IPS-20b (cell line): ENCODE measurements at regions not wholly inside any gene's neighbourhood (a gene's known extent, or its start where the extent isn't known, plus 50 kb on each side); places are given as distances from the start of the nearest gene placed in this dataset.
"Not testable (repeated sequence)": the region's sequence is repeated elsewhere in the genome, so short reads cannot be mapped to it uniquely, and the experiment has no call there.

Experiments
- H3K27ac ChIP-seq: one replicate; pipeline ENCODE4 v1.5.1; 2013; ENCODE audit warnings: low read length
- H3K27me3 ChIP-seq: 2 replicates; pipeline ENCODE4 v1.6.1; 2013; ENCODE audit warnings: mild to moderate bottlenecking, low read length, inconsistent platforms; ENCODE audit not compliant: insufficient read depth
- H3K36me3 ChIP-seq: 2 replicates; pipeline ENCODE4 v1.6.1; 2013; ENCODE audit warnings: low read depth, mild to moderate bottlenecking, inconsistent platforms, low read length, moderate library complexity; ENCODE audit not compliant: insufficient read depth
- H3K4me1 ChIP-seq: 2 replicates; pipeline ENCODE4 v1.6.1; 2013; ENCODE audit warnings: mild to moderate bottlenecking, control low read depth, inconsistent platforms, low read length, moderate library complexity; ENCODE audit not compliant: insufficient read depth
- H3K4me3 ChIP-seq: 2 replicates; pipeline ENCODE4 v1.5.1; 2013; ENCODE audit warnings: mild to moderate bottlenecking, low read length, inconsistent platforms
- H3K9ac ChIP-seq: 2 replicates; pipeline ENCODE4 v1.6.1; 2013; ENCODE audit warnings: low read depth, mild to moderate bottlenecking, inconsistent platforms, low read length, moderate library complexity
- H3K9me3 ChIP-seq: 2 replicates; pipeline ENCODE4 v1.6.1; 2013; ENCODE audit warnings: mild to moderate bottlenecking, low read depth, low read length, inconsistent platforms; ENCODE audit not compliant: insufficient read depth

GRCh38 chr6:168934660-168935627 is 318.7 kb downstream of the THBS2 start:
- Histone ChIP-seq H3K4me3 (no peak overlapping the region), H3K9ac (no peak overlapping the region), H3K4me1 (no peaks in the 10 kb centered on the region), H3K9me3 (peaks cover 21% of the 10 kb centered on the region), H3K36me3 (no peaks in the 10 kb centered on the region), H3K27ac (no peak overlapping the region), H3K27me3 (no peaks in the 10 kb centered on the region)

GRCh38 chr6:168932171-168932570 is 321.5 kb downstream of the THBS2 start:
- peaks cover 21% of the 10 kb centered on the region for H3K9me3 ChIP-seq
- H3K36me3 ChIP-seq, H3K9ac ChIP-seq, H3K4me1 ChIP-seq, H3K27me3 ChIP-seq, H3K27ac ChIP-seq, H3K4me3 ChIP-seq: not testable (repeated sequence)

DNA sequence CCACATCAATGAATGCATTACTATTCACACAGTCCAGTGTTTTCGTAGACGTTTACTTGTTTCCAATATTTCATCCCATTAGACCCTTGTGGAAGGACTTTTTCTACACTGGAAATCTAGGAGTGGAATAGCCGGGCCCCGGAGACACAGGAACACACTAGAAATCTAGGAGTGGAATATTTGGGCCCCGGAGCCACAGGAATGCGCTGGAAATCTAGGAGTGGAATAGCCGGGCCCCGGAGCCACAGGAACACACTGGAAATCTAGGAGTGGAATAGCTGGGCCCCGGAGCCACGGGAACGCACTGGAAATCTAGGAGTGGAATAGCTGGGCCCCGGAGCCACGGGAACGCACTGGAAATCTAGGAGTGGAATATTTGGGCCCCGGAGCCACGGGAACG is 322.6 kb downstream of the THBS2 start:
- not testable (repeated sequence) for H3K36me3 ChIP-seq, H3K27me3 ChIP-seq, H3K4me1 ChIP-seq, H3K9ac ChIP-seq, H3K27ac ChIP-seq, H3K4me3 ChIP-seq
- H3K9me3 ChIP-seq = peaks cover 21% of the 10 kb centered on the region

DNA sequence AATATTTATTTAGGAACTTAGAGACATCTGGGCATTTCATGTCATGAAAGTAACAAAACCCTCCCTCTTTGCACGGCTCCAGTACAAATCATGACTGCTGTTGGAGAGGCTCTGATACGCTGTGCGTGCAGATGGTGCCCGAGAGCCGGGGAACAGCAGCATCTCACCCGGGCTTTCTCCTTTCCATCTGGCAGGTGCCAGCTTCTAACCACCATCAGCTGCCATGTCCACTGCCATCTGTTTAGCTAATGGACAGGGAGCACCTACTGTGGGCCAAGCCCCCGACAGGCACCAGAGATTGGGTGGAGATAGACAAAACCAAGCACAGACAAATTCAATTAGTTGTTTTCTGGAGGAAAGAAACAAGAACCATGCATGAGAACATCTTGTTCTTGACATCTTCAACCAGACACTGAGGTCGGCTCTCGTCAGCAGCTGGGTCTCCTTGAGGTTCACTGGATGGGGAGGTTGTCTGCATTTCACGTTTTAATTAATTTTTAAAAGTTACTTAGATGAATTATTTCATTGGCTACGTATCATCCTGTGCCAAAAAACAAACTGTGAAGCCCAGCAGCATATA is 323.7 kb downstream of the THBS2 start:
- H3K36me3 ChIP-seq = no peaks in the 10 kb centered on the region
- H3K27me3 ChIP-seq = no peaks in the 10 kb centered on the region
- no peak overlapping the region for H3K27ac ChIP-seq
- H3K4me3 ChIP-seq = no peak overlapping the region
- peaks cover 21% of the 10 kb centered on the region for H3K9me3 ChIP-seq
- no peaks in the 10 kb centered on the region for H3K4me1 ChIP-seq
- H3K9ac ChIP-seq = no peak overlapping the region

- H3K27ac ChIP-seq = no peak overlapping the region
- peaks cover 19% of the 10 kb centered on the region for H3K9me3 ChIP-seq
- no peaks in the 10 kb centered on the region for H3K36me3 ChIP-seq
- no peak overlapping the region for H3K4me3 ChIP-seq
- no peak overlapping the region for H3K9ac ChIP-seq
- H3K4me1 ChIP-seq = no peaks in the 10 kb centered on the region
- no peaks in the 10 kb centered on the region for H3K27me3 ChIP-seq
Measured at GRCh38 chr6:168928012-168928411, 325.6 kb downstream of the THBS2 start.

- Histone ChIP-seq H3K9ac (no peak overlapping the region), H3K27ac (no peak overlapping the region), H3K4me3 (no peak overlapping the region), H3K27me3 (no peaks in the 10 kb centered on the region), H3K36me3 (no peaks in the 10 kb centered on the region), H3K9me3 (peaks cover 9% of the 10 kb centered on the region; the same call in 1 of the 2 replicates), H3K4me1 (no peaks in the 10 kb centered on the region)
Measured at GRCh38 chr6:168927026-168927425, 326.6 kb downstream of the THBS2 start.

DNA sequence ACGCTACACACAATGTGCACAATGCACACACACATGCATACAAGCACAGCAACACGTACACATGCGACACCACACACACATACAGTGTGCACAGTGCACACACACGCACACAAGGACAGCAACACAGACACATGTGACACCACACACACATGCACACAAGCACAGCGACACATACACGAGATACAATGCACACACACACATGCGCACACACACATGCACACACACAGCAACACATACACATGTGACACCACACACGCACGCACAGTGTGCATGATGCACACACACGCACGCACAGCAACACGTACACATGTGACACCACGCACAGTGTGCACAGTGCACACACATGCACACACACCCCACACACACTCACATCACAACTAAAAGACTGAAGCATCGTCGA is 327.3 kb downstream of the THBS2 start:
- Histone ChIP-seq H3K4me1 (no peaks in the 10 kb centered on the region), H3K9me3 (peaks cover 8% of the 10 kb centered on the region; the same call in 1 of the 2 replicates), H3K4me3 (no peak overlapping the region), H3K9ac (no peak overlapping the region), H3K27me3 (no peaks in the 10 kb centered on the region), H3K27ac (no peak overlapping the region), H3K36me3 (no peaks in the 10 kb centered on the region)

- peaks cover 2% of the 10 kb centered on the region; the same call in 1 of the 2 replicates for H3K9me3 ChIP-seq
- no peaks in the 10 kb centered on the region for H3K36me3 ChIP-seq
- no peak overlapping the region for H3K4me3 ChIP-seq
- H3K27me3 ChIP-seq = no peaks in the 10 kb centered on the region
- H3K27ac ChIP-seq = no peak overlapping the region
- H3K4me1 ChIP-seq = no peaks in the 10 kb centered on the region
- H3K9ac ChIP-seq = no peak overlapping the region
Measured at GRCh38 chr6:168925671-168926070, 328.0 kb downstream of the THBS2 start.

- Histone ChIP-seq H3K4me3 (no peak overlapping the region), H3K4me1 (no peaks in the 10 kb centered on the region), H3K27ac (no peak overlapping the region), H3K36me3 (no peaks in the 10 kb centered on the region), H3K27me3 (no peaks in the 10 kb centered on the region), H3K9me3 (no peaks in the 10 kb centered on the region), H3K9ac (no peak overlapping the region)
Measured at GRCh38 chr6:168923171-168923570, 330.5 kb downstream of the THBS2 start.

DNA sequence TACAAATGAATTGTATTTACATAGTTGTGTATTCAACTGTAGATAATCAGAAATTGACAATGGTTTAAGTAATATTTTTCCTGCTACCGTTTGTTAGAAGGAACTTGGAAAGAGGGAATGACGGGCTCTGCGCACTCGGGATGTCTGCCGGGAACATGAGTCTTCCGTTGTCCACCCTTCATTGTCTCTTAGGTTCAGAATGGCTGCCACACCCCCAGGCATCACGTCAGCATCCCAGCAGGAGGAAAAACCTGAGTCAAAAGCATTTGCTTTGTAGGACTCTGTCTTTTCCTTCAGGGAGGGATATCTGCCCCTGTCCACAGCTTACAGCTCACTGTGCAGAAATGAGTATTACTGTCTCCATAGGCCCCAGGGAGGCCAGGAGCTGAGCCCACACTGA is 331.2 kb downstream of the THBS2 start:
- no peak overlapping the region for H3K27ac ChIP-seq
- H3K27me3 ChIP-seq = no peaks in the 10 kb centered on the region
- H3K4me1 ChIP-seq = no peaks in the 10 kb centered on the region
- no peak overlapping the region for H3K4me3 ChIP-seq
- H3K9me3 ChIP-seq = no peaks in the 10 kb centered on the region
- no peaks in the 10 kb centered on the region for H3K36me3 ChIP-seq
- H3K9ac ChIP-seq = no peak overlapping the region

- Histone ChIP-seq H3K36me3 (no peaks in the 10 kb centered on the region), H3K27me3 (no peaks in the 10 kb centered on the region), H3K9me3 (no peaks in the 10 kb centered on the region), H3K9ac (no peak overlapping the region), H3K4me1 (no peaks in the 10 kb centered on the region), H3K27ac (no peak overlapping the region), H3K4me3 (no peak overlapping the region)
Measured at GRCh38 chr6:168920289-168920688, 333.4 kb downstream of the THBS2 start.
